CD4-positive, alpha-beta T cell treated with Interleukin-21 for 1 hour (primary cell): ENCODE measurements at regions not wholly inside any gene's neighbourhood (a gene's known extent, or its start where the extent isn't known, plus 50 kb on each side); places are given as distances from the start of the nearest gene placed in this dataset.
A peak's percentile ranks its signal among the peaks of the same experiment; 100 is the strongest.
"Not testable (repeated sequence)": the region's sequence is repeated elsewhere in the genome, so short reads cannot be mapped to it uniquely, and the experiment has no call there.

ENCODE experiments used
- DNase-seq: peaks from one replicate; pipeline ENCODE4 v3.0.0-alpha.2; 2020

GRCh38 chr13:43946281-43946680 is 66.6 kb downstream of the LACC1 start:
- no peak for DNase-seq

DNA sequence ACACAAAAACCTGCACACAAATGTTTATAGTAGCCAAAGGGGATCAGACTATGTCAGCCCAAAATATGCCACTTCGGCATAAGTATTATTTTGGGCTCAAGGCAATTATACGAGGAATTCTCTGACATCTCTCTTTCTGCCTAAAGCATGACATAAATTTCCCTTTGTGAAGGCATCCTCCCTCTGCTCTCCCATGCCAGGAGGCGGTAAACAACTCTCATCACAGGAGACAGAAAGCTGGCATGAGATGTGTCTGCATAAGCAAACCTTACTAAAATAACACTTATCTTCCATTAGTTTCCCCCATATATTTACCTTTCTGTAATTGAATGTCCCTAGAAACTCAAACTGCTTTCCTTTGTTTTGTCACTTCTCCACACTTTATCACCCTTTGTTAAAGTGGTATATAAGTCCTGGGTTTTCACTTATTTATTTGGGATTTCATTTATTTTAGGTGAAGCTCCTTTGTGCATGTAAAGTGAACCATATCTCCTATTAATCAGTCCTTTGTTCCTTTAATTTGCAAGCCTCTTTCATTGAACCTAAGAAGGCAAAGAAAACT is 68.3 kb downstream of the LACC1 start:
- no peak for DNase-seq

DNA sequence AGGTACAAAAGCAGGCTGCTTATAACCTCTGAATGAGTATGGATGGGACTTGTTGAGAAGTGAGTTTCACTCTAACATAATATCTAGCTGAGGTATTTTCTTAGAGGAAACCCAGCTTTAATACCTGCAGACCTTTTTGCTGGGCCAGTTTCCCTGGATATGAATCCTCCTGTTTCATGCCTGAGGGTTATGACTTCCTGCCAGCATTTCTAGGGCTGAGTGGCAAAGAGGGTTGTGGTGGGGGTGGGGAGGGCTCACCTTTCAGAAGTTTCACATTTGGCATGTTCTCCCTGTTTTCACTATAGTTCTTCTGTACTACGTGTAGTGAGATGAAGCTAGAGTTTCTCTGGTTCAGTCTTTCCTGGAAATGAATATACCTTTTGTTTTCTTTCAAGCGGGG is 73.7 kb downstream of the LACC1 start:
- DNase-seq: no peak

DNA sequence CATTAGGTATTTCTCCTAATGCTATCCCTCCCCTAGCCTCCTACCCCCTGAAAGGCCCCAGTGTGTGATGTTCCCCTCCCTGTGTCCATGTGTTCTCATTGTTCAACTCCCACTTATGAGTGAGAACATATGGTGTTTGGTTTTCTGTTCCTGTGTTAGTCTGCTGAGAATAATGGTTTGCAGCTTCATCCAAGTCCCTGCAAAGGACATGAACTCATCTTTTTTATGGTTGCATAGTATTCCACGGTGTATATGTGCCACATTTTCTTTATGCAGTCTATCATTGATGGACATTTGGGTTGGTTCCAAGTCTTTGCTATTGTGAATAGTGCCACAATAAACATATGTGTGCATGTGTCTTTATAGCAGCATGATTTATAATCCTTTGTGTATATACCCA is 77.3 kb downstream of the LACC1 start:
- not testable (repeated sequence) for DNase-seq

- no peak for DNase-seq
Measured at GRCh38 chr13:43959291-43959690, 79.6 kb downstream of the LACC1 start.

GRCh38 chr13:43961909-43962308 is 82.2 kb downstream of the LACC1 start:
- DNase-seq: no peak

DNA sequence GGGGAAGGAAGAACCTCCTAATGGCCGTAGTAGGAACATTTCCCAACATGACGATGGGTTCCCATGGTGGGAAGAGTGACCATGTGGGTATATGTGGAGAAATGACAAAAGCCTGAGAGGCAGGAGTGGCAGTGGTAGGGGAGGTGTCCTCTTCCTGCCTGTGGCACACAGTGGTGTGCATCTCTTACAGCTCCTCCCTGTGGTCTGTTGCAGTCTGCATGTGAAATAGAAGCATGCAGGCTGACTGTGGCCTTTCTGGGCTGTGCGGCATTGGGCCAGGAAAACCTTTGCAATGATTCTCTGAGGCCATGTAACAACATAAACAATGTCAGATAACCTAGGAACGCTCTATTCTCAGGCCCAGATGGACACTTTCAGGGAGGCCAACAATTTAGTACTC is 84.0 kb downstream of the LACC1 start:
- DNase-seq: peak; percentile 6

DNA sequence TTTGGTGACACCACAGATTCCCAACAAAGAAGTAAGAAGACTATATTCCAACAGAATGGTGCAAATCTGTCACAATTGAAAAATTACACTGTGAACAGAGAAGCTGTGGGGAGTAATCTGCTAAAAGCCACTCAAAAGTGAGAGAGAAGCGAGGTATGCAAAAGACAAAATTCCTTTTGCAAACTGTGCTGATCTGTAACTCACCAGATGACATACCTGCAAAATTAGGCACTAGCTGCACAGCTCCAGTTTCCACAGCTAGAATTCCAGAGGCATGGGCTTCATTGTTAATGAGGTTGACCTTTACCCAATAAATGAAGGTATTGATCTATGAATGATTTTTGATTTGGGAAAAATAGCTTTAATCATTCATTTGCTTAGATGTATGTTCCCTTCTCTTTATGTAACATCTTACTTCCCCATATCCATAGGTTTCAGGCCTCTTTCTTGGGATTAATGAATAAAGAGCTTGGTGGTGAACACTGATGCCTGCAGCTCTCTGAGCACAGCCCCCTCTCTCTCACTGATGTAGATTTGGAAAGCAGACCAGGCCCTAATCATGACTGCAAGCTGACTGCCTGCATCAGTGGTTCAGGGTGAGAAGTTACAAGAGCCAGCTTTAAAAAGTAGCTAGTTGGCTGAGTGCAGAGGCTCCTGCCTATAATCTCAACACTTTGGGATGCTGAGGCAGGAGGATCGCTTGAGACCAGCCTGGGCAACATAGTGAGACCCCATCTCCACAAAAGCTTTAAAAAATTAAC is 85.2 kb downstream of the LACC1 start:
- no peak for DNase-seq

GRCh38 chr13:43965459-43965845 is 85.7 kb downstream of the LACC1 start:
- no peak for DNase-seq

DNA sequence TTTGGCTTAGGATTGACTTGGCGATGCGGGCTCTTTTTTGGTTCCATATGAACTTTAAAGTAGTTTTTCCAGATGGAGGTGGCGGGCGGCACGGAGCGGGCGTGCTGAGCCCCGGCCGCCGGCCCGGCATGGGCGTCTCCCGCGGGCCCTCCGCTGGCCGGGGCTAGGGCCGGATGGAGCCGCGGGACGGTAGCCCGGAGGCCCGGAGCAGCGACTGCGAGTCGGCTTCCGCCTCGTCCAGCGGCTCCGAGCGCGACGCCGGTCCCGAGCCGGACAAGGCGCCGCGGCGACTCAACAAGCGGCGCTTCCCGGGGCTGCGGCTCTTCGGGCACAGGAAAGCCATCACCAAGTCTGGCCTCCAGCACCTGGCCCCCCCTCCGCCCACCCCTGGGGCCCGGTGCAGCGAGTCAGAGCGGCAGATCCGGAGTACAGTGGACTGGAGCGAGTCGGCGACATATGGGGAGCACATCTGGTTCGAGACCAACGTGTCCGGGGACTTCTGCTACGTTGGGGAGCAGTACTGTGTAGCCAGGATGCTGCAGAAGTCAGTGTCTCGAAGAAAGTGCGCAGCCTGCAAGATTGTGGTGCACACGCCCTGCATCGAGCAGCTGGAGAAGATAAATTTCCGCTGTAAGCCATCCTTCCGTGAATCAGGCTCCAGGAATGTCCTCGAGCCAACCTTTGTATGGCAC is 88.7 kb downstream of the LACC1 start:
- DNase-seq: not testable (repeated sequence)

GRCh38 chr13:43968943-43969690 is 89.4 kb downstream of the LACC1 start:
- DNase-seq: not testable (repeated sequence)

DNA sequence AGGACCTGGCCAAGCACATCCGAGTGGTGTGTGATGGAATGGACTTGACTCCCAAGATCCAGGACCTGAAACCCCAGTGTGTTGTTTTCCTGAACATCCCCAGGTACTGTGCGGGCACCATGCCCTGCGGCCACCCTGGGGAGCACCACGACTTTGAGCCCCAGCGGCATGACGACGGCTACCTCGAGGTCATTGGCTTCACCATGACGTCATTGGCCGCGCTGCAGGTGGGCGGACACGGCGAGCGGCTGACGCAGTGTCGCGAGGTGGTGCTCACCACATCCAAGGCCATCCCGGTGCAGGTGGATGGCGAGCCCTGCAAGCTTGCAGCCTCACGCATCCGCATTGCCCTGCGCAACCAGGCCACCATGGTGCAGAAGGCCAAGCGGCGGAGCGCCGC is 90.2 kb downstream of the LACC1 start:
- DNase-seq: not testable (repeated sequence)

DNA sequence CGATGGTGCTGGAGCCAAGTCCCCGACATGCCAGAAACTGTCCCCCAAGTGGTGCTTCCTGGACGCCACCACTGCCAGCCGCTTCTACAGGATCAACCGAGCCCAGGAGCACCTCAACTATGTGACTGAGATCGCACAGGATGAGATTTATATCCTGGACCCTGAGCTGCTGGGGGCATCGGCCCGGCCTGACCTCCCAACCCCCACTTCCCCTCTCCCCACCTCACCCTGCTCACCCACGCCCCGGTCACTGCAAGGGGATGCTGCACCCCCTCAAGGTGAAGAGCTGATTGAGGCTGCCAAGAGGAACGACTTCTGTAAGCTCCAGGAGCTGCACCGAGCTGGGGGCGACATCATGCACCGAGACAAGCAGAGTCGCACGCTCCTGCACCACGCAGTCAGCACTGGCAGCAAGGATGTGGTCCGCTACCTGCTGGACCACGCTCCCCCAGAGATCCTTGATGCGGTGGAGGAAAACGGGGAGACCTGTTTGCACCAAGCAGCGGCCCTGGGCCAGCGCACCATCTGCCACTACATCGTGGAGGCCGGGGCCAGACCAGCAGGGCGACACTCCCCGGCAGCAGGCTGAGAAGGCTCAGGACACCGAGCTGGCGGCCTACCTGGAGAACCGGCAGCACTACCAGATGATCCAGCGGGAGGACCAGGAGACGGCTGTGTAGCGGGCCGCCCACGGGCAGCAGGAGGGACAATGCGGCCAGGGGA is 91.0 kb downstream of the LACC1 start:
- DNase-seq: not testable (repeated sequence)

DNA sequence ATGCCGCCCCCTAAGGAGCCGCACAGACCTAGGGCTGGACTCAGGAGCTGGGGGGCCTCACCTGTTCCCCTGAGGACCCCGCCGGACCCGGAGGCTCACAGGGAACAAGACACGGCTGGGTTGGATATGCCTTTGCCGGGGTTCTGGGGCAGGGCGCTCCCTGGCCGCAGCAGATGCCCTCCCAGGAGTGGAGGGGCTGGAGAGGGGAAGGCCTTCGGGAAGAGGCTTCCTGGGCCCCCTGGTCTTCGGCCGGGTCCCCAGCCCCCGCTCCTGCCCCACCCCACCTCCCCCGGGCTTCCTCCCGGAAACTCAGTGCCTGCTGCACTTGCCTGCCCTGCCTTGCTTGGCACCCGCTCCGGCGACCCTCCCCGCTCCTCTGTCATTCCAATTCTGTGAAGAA is 91.6 kb downstream of the LACC1 start:
- DNase-seq: not testable (repeated sequence)

DNA sequence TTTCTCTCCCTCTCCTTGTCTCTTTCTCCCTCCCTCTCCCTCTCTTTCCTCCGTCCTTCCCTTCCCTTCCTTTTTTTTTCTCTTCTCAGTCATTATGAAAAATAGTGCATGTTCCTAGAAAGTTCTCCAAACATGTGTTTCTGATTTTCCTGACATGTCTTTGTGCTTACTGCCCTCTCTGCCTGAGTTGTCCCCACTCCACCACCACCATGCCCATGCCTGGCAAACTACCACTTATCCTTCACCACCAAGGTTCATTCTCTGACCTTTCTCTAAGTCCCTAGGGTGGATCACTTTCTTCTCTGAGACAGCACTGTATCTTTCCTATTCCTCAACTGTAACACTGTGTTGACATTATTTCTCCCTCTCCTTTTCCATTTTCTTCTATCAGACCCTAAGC is 98.2 kb downstream of the LACC1 start:
- no peak for DNase-seq

GRCh38 chr13:43978688-43979087 is 99.0 kb downstream of the LACC1 start:
- no peak for DNase-seq

DNA sequence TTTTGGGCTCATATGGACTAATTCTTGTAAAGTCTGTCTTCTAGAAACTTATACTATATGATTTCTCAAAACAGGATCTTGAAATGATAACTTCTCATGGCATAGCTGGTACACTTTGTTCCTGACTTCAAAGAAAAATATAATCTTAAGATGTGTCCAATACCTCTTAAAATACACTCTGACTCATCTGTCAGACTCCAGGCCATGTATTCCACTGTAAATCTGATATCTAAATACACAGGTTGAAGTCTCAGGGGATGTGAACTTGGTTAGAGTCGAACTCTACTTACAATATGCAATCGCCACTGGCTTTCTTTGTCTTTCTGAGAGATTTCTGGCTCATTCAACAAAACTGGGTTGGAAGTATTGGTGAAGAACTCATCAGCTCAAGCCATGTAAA is 99.8 kb downstream of the LACC1 start:
- DNase-seq: no peak

GRCh38 chr13:43980587-43980986 is 100.9 kb downstream of the LACC1 start:
- DNase-seq: no peak

- no peak for DNase-seq
Measured at GRCh38 chr13:43981091-43981490, 101.4 kb downstream of the LACC1 start.

DNA sequence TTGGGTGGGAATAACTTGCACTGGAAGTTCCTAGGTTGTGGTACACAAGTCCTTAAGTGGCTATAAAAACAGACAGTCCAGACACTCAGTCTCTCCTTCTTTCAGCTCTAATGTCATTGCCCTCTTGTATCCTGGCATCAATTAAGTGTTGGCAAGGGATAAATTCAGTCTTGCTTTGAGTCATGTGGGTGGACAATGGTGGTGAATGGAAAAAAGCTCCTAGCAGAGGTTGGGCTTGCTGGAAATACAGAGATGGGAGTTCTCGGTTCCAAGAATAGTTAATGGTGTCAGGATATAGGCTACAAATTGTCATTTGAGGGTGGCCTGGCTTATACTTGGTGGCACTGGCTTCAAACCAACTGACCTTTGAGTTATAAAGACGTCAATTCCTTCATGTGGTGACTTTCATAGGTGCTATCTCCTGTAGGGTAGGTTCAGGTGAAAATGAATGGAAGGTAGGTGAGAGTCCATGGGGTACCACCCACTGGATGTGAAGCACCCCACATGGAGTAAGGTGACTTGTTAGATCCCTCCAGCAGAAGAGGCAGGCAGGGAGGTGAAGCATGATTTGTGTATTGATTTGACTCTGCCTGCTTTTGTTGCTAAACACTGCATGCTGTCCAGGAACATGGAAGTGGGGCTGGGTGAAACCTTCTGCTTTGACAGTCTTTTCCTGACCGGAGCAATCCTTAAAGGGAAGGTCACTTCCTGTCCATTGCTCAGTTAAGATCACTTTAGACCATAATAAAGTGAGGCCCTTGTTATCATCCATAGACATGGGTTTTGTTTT is 102.0 kb downstream of the LACC1 start:
- no peak for DNase-seq

DNA sequence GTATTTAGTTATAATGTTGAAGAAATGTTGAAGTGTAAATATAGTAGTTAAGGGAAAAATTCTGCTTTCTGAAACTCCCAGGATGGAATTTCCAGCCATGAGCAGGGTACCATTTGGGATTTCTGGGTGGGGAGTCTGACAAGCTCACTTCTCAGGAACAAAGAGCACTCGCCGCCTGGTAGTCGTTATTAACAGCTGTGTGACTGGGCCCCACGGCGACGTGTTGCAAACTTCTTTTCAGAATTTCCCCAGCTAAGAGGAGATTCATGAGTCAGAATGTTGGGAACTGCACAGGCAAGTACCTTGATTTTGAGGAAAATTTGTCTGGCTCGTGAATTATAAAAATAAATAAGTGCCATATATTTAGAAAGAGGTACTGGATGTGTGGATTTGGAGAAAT is 103.7 kb downstream of the LACC1 start:
- DNase-seq: no peak

GRCh38 chr13:43984292-43984691 is 104.6 kb downstream of the LACC1 start:
- DNase-seq: no peak
